CD14-positive monocyte (primary cell): ENCODE measurements at regions not wholly inside any gene's neighbourhood (a gene's known extent, or its start where the extent isn't known, plus 50 kb on each side); places are given as distances from the start of the nearest gene placed in this dataset.

Experiments
- DNase-seq, 3 donors: peaks; one replicate each; pipeline ENCODE4 v3.0.0-alpha.2; 2011 to 2022
- H2AFZ ChIP-seq: 2 replicates; pipeline ENCODE4 v1.6.0; 2012; ENCODE audit warnings: mild to moderate bottlenecking, low read depth, low read length, inconsistent platforms; ENCODE audit not compliant: insufficient read depth, poor library complexity, severe bottlenecking
- H3K27ac ChIP-seq, 2 donors: 1 replicate in 1 of 2; 2 replicates in 1 of 2; pipeline ENCODE4 v1.5.1; 2012 to 2013; ENCODE audit warnings: low read length in 2 of 2, control low read depth in 1 of 2, inconsistent platforms in 1 of 2, low read depth in 1 of 2, mild to moderate bottlenecking in 1 of 2
- H3K27me3 ChIP-seq, 2 donors: one replicate each; pipeline versions ENCODE4 v1.6.0 to v1.6.1; 2011 to 2013; ENCODE audit warnings: low read length in 2 of 2; ENCODE audit not compliant: control insufficient read depth in 2 of 2, insufficient read depth in 2 of 2
- H3K36me3 ChIP-seq, 2 donors: replicated peaks in 1 of 2; 1 replicate in 1 of 2; 2 replicates in 1 of 2; pipeline versions ENCODE4 v1.5.1 to v1.6.1; 2012 to 2013; ENCODE audit warnings: low read length in 2 of 2, control low read depth in 1 of 2, inconsistent platforms in 1 of 2, mild to moderate bottlenecking in 1 of 2; ENCODE audit not compliant: insufficient read depth in 2 of 2, control insufficient read depth in 1 of 2
- H3K4me1 ChIP-seq, 2 donors: 1 replicate in 1 of 2; 2 replicates in 1 of 2; pipeline versions ENCODE4 v1.5.1 to v1.6.1; 2012 to 2013; ENCODE audit warnings: low read length in 2 of 2, control low read depth in 1 of 2, inconsistent platforms in 1 of 2, mild to moderate bottlenecking in 1 of 2, moderate library complexity in 1 of 2; ENCODE audit not compliant: insufficient read depth in 2 of 2, control insufficient read depth in 1 of 2
- H3K4me2 ChIP-seq: replicated peaks from 2 replicates; pipeline ENCODE3; 2012; ENCODE audit warnings: low read length, moderate library complexity, mild to moderate bottlenecking; ENCODE audit not compliant: poor library complexity, severe bottlenecking; ENCODE audit errors: extremely low read depth
- H3K4me3 ChIP-seq, 3 experiments: fragments of 200-600 bp in 1 of 3; sonication (generic) in 1 of 3; replicated peaks in 1 of 3; 1 replicate in 2 of 3; 2 replicates in 1 of 3; pipeline ENCODE4 v1.5.1; 2011 to 2013; ENCODE audit warnings: low read length in 3 of 3, mild to moderate bottlenecking in 3 of 3, control low read depth in 2 of 3, low read depth in 2 of 3, inconsistent platforms in 1 of 3, moderate library complexity in 1 of 3
- H3K79me2 ChIP-seq: 2 replicates; pipeline ENCODE4 v1.6.0; 2012; ENCODE audit warnings: mild to moderate bottlenecking, control low read depth, inconsistent platforms, low read length, moderate library complexity; ENCODE audit not compliant: insufficient read depth
- H3K9ac ChIP-seq: 2 replicates; pipeline ENCODE4 v1.6.0; 2017; ENCODE audit warnings: low read length, mild to moderate bottlenecking; ENCODE audit not compliant: insufficient read depth, poor library complexity, severe bottlenecking
- H3K9me3 ChIP-seq, 2 donors: replicated peaks in 1 of 2; 1 replicate in 1 of 2; 2 replicates in 1 of 2; pipeline versions ENCODE4 v1.5.1 to v1.6.1; 2012 to 2013; ENCODE audit warnings: low read length in 2 of 2, control low read depth in 1 of 2; ENCODE audit not compliant: control insufficient read depth in 1 of 2, insufficient read depth in 1 of 2
- H4K20me1 ChIP-seq: 2 replicates; pipeline ENCODE4 v1.6.0; 2012; ENCODE audit warnings: mild to moderate bottlenecking, low read length, control low read depth, moderate library complexity; ENCODE audit not compliant: insufficient read depth
- H3K27ac Mint-ChIP-seq, 7 donors: one replicate each; pipeline ENCODE4 v1.8.0; 2020; ENCODE audit warnings: mild to moderate bottlenecking in 7 of 7, mixed read lengths in 7 of 7, moderate library complexity in 6 of 7, inconsistent platforms in 2 of 7
- H3K27me3 Mint-ChIP-seq, 3 donors: one replicate each; pipeline ENCODE4 v1.8.0; 2021 to 2022; ENCODE audit warnings: low read depth in 3 of 3, mild to moderate bottlenecking in 3 of 3, mixed read lengths in 3 of 3, moderate library complexity in 3 of 3, inconsistent platforms in 1 of 3
- H3K36me3 Mint-ChIP-seq, 2 donors: one replicate each; pipeline ENCODE4 v1.8.0; 2020; ENCODE audit warnings: mixed read lengths in 2 of 2, inconsistent platforms in 1 of 2, mild to moderate bottlenecking in 1 of 2
- H3K4me1 Mint-ChIP-seq: one replicate; pipeline ENCODE4 v1.8.0; 2020; ENCODE audit warnings: mild to moderate bottlenecking, mixed read lengths
- H3K4me3 Mint-ChIP-seq, 2 donors: one replicate each; pipeline ENCODE4 v1.8.0; 2020; ENCODE audit warnings: mild to moderate bottlenecking in 2 of 2, mixed read lengths in 2 of 2, moderate library complexity in 1 of 2
- H3K9me3 Mint-ChIP-seq, 7 donors: one replicate each; pipeline ENCODE4 v1.8.0; 2020 to 2022; ENCODE audit warnings: mixed read lengths in 7 of 7, mild to moderate bottlenecking in 6 of 7, moderate library complexity in 6 of 7, inconsistent platforms in 2 of 7
- WGBS: methylation state at CpG from one replicate; pipeline ENCODE4 v1.1.5; 2013; ENCODE audit warnings: missing lambda C conversion rate; ENCODE audit not compliant: insufficient coverage; 5-methylcytosine and 5-hydroxymethylcytosine counted together
- intact Hi-C, 2 donors: fragments of 100-400 bp; cut with micrococcal nuclease; formaldehyde crosslinking; loops; one replicate each; pipeline versions ENCODE4 v1.15.0 to v1.15.1; 2023
- TF ChIP-seq, protein P1 (sequence below): fragments of 200-600 bp; IDR thresholded peaks from one replicate; pipeline ENCODE4 v1.8.0; 2022; ENCODE audit warnings: antibody characterized with exemption, mild to moderate bottlenecking

DNA sequence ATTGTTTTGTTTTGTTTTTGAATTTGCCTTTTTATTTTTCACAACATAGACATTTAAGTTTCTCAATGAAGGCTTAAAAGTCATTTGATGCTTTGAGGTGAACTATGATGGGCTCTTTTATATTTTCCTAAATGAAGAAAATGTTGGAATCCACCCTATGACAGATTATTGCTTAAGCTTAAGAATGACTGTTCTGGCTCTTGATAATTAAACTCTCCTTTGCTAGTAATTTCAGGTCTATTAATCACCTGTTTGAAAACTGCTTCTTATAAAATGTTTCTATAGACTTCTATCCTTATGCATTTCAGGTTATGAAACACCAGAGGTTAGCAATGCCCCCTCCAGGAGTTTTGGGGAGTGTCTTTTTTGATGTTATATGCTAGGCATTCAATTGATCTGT is 424.1 kb upstream of the DYNLRB2 start:
- intact Hi-C loops = no loop called here
- Mint-ChIP-seq H3K4me1 (no peaks in the 10 kb centered on the region), H3K27me3 (peaks cover 0 to 5% (median 5%) of the 10 kb centered on the region in 3 donors), H3K36me3 (no peaks in the 10 kb centered on the region), H3K9me3 (peaks cover 0 to 5% (median 0%) of the 10 kb centered on the region in 7 donors), H3K27ac (no peak overlapping the region), H3K4me3 (no peak overlapping the region)
- H3K36me3 ChIP-seq = no peaks in the 10 kb centered on the region
- H3K4me3 ChIP-seq = no peak overlapping the region
- no peaks in the 10 kb centered on the region for H3K4me1 ChIP-seq
- TF ChIP-seq, protein P1, sequence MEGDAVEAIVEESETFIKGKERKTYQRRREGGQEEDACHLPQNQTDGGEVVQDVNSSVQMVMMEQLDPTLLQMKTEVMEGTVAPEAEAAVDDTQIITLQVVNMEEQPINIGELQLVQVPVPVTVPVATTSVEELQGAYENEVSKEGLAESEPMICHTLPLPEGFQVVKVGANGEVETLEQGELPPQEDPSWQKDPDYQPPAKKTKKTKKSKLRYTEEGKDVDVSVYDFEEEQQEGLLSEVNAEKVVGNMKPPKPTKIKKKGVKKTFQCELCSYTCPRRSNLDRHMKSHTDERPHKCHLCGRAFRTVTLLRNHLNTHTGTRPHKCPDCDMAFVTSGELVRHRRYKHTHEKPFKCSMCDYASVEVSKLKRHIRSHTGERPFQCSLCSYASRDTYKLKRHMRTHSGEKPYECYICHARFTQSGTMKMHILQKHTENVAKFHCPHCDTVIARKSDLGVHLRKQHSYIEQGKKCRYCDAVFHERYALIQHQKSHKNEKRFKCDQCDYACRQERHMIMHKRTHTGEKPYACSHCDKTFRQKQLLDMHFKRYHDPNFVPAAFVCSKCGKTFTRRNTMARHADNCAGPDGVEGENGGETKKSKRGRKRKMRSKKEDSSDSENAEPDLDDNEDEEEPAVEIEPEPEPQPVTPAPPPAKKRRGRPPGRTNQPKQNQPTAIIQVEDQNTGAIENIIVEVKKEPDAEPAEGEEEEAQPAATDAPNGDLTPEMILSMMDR = no peak
- no peaks in the 10 kb centered on the region for H4K20me1 ChIP-seq
- no peak for DNase-seq
- H3K9ac ChIP-seq = no peak overlapping the region
- H2AFZ ChIP-seq = no peak overlapping the region
- no peak overlapping the region for H3K27ac ChIP-seq
- H3K4me2 ChIP-seq = no peak overlapping the region
- no peaks in the 10 kb centered on the region for H3K27me3 ChIP-seq
- no peaks in the 10 kb centered on the region for H3K9me3 ChIP-seq
- no peaks in the 10 kb centered on the region for H3K79me2 ChIP-seq

GRCh38 chr16:80114699-80115098 is 426.1 kb upstream of the DYNLRB2 start:
- no peaks in the 10 kb centered on the region for H3K79me2 ChIP-seq
- Mint-ChIP-seq H3K4me3 (no peak overlapping the region), H3K27me3 (peaks cover 0 to 5% (median 5%) of the 10 kb centered on the region in 3 donors), H3K27ac (no peak overlapping the region), H3K4me1 (no peaks in the 10 kb centered on the region), H3K36me3 (no peaks in the 10 kb centered on the region), H3K9me3 (peaks cover 0 to 5% (median 0%) of the 10 kb centered on the region in 7 donors)
- intact Hi-C loops = no loop called here
- H3K4me2 ChIP-seq = no peak overlapping the region
- no peaks in the 10 kb centered on the region for H3K4me1 ChIP-seq
- TF ChIP-seq, protein P1 = no peak
- no peaks in the 10 kb centered on the region for H3K36me3 ChIP-seq
- H3K9me3 ChIP-seq = no peaks in the 10 kb centered on the region
- H2AFZ ChIP-seq = no peak overlapping the region
- H4K20me1 ChIP-seq = no peaks in the 10 kb centered on the region
- H3K27me3 ChIP-seq = no peaks in the 10 kb centered on the region
- no peak overlapping the region for H3K27ac ChIP-seq
- H3K9ac ChIP-seq = no peak overlapping the region
- no CpG with 5 or more reads among the region's 2 CpGs for WGBS
- no peak overlapping the region for H3K4me3 ChIP-seq
- DNase-seq = no peak
